ENCODE measurements at regions not wholly inside any gene's neighbourhood (a gene's known extent, or its start where the extent isn't known, plus 50 kb on each side); places are given as distances from the start of the nearest gene placed in this dataset.

DNA sequence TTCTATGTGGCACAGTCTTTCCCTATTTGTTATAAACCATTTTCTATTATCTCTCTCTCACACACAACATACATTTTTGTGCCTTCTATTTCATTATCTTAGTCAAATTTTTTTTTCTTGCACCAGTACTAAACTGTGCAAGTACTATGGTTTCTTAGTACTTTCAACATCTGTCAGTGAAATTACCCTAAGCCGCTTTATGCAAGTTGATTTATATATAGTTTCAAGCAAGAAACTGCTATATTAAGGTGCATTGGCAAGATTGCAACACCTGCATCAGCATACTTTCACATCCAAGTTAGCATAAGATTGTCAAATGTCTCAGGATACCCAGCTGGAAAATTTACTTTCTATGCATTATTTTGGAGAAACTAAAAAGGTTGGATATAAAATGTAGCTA lies 180.2 kb upstream of the FSTL5 start:
- FAIRE-seq = no peak

DNA sequence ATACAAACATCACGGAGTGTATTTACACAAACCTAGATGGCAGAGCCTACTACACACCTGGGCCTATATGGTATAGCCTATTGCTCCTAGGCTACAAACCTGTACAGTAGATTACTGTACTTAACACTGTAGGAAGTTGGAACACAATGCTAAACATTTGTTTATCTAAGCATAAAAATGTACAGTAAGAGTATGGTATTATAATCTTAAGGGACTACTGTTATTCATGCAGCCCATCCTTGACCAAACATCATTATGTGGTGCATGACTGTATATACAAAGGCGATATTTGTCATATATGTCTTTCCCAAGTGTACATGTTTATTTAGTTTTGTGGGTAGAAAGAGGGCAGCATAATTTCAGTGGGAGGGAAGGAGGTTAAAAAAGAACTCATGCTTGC lies 177.7 kb upstream of the FSTL5 start:
- no peak for FAIRE-seq

DNA sequence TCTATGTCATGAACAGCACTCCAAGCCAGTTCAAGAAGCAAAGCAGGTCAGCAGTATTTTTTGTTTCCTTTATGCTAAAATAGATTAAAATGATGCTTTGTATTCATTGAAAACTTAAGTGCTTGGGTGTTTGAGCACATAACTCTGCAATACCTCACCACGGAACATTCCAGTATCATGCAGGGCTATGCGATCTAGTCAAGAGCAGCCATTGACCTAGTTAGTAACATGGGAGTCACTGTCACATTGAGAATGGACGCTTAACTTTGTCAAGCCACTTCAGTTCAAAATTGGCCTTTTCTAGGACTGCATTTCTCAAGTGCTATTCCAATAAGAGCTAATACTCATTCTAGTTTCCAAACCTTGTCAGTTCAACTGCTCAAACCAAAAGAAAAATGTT lies 160.1 kb upstream of the FSTL5 start:
- FAIRE-seq = no peak

DNA sequence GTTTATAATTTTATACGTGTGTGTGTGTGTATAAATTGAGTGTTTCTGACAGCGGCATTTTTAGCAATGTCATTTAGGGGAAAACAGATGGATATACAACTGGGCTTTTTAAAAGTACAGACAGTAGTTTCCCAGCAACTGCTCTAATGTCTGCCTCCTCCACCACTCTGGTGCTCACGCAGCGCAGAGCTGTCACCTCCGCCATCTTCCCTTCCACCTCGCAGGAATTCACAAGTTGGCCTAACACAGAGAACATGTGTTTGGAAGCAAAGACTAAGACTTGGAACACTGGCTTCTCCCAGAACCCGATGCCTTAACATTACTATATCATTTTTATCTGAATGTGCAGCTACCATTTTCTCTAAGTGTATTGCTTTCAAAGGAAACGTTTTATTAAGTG lies 158.3 kb upstream of the FSTL5 start:
- no peak for FAIRE-seq

DNA sequence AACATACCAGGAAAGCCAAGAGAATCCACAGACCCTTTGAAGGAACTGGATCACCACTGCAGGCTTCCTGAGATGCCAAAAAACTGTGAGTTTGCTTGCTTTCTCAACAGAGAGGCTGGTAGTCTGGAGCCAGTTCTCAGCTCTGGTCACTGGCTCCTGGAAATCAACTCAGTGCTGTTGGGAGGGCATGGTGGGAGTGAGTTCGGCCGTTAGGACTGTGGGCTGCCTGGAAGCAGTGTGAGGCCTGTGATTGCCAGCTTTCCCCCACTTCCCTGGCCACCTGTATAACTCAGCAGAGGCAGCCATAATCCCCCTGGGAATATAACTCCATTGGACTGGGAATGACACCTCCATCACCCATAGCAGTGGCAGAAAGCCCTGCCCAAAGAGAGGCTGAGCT lies 122.0 kb upstream of the FSTL5 start:
- no peak for FAIRE-seq

DNA sequence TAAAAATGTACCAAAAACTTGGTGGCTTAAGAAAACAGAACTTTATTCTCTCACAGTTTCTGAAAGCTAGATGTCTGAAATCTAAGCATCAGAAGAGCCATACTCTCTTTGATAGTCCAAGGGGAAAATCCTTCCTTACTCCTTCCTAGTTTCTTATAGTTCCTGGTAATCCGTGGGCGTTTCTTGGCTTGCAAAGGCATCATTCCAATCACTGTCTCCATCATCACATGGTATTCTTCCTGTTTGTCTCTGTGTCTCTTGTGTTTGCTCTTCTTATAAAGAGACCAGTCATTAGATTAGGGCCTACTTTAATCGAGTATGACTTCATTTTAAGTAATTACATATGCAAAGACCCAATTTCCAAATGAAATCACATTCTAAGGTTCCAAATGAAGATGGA lies 118.9 kb upstream of the FSTL5 start:
- no peak for FAIRE-seq

DNA sequence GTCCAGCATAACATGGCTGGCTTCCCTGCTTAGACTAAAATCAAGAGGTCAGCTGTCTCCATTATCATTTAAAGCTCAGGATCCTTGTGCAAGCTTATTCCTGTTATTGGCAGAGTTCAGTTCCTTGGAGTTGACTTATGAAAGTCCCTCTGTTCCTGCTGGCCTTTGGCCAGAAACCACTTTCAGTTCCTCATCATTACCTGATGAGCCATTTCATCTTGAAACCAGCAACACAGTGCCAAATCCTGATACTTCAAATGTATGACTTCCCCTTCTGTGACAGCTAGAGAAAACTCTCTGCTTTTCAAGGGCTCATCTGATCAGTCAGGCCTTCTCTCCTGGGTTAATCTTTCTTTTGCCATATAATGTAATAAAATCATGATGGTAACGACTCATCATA lies 110.6 kb upstream of the FSTL5 start:
- no peak for FAIRE-seq

DNA sequence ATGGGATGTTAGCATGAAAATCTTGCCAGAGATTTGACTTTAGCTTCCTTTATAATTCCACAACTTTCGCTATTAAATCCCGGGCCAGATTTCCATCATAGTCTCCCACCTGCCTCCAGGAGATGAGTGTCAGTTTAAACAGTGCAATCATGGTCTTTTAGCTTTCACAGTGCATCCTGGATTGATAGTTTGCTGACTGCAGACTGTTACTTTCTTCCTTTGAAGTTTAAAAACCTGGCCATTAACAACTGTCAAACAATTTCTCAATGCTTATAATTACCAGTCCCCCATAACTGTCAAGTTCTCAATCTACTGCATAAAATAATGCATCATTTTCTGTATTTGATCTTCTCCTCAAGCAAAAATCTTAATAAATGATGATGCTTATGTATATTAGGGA lies 108.4 kb upstream of the FSTL5 start:
- FAIRE-seq = no peak

DNA sequence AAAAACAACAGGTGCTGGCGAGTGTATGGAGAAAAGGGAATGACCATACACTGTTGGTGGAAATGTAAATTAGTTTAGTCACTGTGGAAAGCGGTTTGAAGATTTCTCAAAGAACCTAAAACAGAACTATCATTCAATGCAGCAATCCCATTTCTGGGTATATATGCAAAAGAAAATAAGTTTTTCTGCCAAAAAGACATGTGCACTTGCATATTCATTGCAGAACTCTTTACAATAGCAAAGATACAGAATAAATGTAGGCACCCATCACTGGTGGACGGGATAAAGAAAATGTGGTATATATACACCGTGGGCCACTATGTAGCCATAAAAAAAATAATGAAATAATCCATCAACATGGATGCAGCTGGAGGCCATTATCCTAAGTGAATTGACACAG lies 105.1 kb upstream of the FSTL5 start:
- no peak for FAIRE-seq

DNA sequence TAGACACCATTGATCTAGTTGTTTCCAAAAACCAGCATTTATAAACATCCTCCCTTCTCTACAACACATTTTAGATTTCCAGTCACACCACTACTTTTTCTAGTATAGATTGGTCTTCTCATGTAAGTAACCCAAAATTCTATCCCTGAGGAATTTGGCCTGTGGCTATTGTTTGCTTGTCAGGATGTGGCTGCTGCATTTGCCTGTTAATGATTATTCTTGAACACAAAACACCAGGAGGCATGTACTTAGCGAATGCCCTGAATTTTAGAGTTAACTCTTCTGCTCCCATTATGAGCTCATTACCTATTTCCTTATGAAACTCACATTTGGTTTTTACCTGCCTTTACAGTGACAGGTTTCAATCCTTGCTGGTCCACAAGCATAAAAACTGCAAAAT lies 102.0 kb upstream of the FSTL5 start:
- FAIRE-seq = no peak

DNA sequence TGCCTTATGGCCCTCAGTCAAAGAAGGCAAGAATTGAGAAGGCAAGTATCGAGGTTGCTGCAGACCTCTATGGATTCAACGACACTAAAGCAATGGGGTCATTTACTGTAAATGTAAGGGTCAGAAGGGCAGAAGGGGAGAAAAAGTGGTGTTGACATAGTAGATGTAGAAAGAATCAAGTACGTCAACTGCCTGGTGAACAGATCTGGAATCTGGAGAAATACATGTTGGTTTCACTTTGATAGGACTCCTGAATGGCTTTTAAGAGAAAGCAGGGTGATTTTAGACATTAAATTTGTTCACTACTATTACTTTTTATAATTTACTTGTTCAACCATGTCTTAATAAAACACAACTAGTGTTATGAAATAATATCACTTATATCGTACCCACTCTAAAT lies 81.3 kb upstream of the FSTL5 start:
- FAIRE-seq = no peak

DNA sequence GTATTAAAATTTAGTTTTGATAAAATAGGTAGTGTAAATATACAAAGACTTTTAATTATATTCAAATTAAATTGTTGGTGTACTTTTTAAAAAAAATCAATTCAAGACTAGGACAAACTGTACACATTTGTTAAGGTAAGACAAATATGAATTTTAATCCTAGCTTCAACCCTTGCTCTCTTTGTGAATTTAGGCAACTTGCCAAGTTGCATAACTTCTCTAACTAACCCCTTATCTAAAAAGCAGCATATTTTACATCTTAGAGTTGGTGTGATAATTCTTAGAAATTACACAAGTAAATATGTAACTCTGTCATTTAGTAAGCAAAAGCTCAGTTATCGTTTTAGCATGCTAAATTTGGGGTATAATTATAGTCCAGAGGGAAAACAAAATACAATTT lies 78.1 kb upstream of the FSTL5 start:
- no peak for FAIRE-seq

DNA sequence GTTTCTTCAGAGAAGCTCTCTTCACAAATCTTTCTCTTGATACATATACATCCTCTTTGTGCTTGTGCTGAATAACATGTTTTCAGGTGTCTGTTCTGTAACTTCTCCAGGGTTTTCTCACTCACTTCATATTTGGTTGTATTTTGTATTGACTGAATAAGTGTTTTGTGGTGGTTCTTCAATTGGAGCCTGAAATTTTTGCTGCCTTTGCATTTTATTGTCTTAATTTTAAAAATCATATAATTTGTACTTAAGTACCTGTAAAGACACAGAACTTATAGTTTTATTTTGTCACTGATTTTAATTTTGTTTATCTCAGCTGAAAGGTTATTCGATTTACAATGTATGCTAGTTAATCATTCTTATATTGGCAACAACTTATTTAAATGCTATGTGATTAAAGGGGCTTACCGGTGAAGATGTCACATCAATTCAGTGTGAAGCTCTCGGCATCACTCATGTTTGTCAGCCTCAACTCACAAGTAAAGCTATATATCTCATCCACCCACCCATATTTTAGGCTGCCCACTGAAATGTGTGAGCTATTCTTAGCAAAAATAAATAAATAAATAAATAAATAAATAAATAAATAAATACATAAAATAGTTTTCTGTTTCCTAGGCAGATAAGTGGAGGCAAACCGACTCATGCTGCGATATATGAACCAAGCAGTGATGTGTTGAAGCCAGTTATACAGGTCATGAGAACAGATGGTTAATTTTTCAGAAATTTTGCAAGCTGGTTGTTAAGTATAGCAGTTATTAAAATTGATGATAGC lies 76.4 kb upstream of the FSTL5 start:
- no peak for FAIRE-seq

DNA sequence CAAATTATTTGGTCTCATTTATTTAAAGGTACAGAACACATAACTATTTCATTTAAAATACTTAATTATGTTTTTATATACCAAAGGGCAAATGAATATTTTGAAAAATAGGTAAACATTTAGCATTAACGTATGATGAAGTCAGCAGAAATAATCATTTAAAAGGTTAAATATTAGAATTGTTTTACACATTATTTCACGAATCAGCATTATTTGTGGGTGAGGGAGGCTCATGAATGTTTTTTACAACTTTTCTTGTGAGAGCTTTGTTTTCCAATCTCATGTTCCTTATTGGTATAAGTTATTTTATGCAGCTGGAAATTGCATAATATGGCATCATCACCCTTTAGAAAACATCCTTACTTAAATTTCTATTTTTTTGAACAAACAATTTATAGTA lies 73.9 kb upstream of the FSTL5 start:
- FAIRE-seq = no peak

DNA sequence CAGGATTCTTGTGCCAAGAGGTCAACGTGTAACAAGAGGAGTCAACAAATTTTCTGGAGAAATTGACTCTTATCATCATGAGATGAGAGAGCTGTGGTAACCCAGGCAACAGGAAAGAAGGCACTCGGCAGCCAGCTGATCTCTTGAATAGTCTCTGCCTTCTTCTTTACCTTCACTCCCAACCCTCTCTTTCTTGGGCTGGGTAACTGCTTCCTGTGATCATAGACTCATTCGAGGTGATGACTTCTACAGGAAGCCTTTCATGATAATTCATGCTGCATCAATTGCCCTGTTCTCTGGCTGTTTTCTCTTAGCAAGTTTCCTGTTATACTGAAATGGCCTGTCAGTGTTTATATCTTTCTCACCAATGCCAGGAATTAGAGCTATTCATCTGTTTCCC lies 70.8 kb upstream of the FSTL5 start:
- FAIRE-seq = no peak

DNA sequence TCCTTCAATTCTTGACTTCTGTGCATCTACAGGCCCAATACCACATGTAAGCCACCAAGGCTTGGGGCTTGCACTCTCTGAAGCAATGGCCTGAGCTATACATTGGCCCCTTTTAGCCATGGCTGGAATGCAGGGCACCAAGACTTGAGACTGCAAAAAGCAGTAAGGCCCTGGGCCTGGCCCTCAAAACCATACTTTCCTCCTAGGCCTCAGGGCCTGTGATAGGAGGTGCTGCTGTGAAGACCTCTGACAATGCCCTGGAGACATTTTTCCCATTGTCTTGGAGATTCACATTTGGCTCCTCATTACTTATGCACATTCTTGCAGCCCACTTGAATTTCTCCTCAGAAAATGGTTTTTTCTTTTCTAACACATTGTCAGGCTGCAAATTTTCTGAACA lies 68.5 kb upstream of the FSTL5 start:
- no peak for FAIRE-seq

DNA sequence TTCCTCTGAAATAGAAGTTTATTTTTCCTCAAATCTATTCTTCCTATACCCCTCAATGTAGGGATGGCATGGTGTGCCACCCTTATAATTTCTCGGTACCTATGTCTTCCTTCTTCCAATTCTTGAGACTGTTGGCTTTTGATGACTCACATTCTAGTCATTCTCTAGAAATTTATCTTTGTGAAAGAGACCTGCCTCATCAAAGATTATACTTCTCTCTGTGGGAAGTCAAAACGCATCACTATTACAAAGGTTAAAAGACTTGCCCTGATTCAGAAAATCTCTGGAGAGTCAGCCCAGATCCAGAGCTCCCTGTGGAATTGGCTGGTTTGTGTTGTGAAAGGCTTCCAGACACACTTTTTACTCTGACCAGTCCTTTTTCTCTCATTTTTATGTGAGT lies 65.9 kb upstream of the FSTL5 start:
- FAIRE-seq = no peak

DNA sequence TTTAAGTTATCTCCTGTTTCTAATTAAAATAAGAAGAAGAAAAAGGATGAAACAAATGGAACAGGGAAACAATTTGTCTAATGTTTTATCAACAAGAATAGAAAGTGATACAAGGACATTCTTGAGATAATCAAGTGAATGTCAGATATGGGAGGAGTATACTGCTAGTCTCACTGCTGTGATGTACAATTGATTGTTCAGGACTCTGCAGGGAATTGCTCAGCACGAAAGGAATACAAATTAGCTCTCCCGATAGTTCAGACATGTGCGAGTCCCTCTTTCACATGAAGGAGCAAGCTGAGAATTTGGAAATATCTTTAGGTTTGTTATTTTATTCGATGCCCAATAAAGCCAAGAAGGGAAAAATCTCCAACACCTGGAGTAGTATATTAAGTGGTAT lies 57.3 kb upstream of the FSTL5 start:
- no peak for FAIRE-seq

Data from islet of Langerhans (tissue), 1 donor.